ENCODE measurements at regions not wholly inside any gene's neighbourhood (a gene's known extent, or its start where the extent isn't known, plus 50 kb on each side); places are given as distances from the start of the nearest gene placed in this dataset.

GRCh38 chr10:128563387-128563786 is 437.2 kb upstream of the MKI67 start:
- TF ChIP-seq POLR2AphosphoS5 (IDR thresholded peaks at IDR 0.05): no peak
- TF ChIP-seq CTCF (IDR thresholded peaks at IDR 0.05; ENCODE audit: poor library complexity, severe bottlenecking): no peak
